NCI-H2081 (cell line): ENCODE measurements at regions not wholly inside any gene's neighbourhood (a gene's known extent, or its start where the extent isn't known, plus 50 kb on each side); places are given as distances from the start of the nearest gene placed in this dataset.
"Not testable (repeated sequence)": the region's sequence is repeated elsewhere in the genome, so short reads cannot be mapped to it uniquely, and the experiment has no call there.

ENCODE experiments used
- DNase-seq, 2 experiments: peaks; one replicate each; lab custom pipeline; 2025; lab: John Stamatoyannopoulos, UW

DNA sequence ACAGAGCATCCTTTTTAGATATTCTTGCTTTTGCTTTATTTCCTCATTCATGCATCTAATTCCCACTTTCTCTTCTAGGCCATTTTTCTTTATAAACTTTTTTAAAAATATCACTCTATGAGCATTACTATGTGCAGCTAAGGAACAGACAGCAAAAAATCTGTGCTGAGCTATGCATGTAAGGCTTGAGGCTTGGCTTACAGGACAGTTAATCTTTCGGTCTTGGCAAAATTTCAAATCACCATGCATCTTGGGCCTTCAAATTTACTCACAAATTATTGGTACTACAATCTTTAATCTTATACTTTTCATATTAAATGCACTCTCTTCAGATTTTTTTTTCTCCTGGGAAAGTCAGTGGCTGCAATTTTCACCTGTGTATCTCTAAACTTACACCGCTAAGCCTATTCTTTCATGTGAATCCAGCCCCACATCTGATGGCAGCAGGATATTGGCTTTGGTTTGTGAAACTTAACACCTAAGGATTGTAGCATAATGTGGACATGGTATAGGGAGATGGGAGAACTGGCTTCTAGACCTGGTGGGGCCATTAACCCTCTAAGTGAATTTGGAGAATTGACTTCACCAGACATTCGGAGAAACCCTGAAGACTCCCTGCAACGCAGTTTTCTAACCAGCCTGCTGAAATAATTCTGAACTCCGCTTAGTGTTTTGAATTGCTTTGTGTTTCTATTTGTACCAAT lies 278.3 kb downstream of the SPRY1 start:
- no peak for DNase-seq

DNA sequence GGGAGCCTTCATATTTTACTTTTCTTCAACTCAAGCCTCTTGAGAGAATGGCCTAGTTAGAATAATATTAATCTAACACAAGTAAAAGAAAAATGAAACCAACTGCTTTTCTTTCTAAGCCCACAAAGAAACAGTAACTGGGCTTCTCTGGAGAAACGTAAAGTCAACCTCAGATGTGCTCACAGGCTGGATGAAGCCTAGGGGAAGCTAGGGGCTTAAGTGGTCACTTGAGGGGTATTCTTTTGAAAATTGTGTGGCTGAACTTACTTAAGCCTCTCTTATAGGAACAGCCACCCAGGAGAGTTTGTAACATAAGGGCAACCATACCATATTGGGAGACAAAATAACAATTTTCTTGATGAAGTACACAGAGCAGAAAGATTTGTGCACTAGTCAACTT lies 279.0 kb downstream of the SPRY1 start:
- no peak for DNase-seq

DNA sequence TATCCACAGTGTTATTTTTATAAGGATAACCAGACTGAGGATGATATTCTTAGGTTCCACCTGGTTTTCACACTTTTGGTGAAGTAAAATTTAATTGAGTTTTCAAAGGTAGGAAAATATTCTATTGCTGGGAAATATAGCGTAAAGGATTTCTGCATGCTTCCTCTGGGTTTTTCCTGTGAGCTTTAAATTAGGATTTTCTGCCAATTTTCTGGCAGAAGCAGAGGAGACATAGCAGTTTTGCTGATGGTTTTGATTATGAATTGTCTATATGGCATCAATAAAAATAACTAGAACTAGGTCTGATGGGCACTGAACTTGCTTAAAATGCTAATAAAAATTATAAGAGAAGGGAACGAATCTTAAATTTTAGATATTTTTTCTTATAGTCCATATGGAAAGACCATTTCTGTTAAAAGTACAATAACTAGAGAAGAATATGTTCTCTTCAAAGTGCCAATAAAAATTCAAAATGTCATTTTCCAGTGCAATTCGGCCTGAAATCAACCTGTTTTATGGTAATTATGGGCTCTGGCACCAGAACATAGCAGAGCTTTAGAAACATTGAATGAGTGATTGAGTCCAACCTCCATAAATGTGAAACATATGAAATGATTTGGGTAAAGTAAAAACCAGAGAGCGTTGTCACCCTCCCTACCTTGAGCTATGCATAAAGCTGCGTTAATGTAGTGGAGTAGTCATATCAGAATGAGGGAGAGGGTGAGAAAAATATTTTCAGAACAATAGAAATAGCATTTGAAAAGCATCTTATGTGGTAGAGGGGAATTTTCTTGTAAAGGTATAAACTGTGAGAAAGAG lies 279.7 kb downstream of the SPRY1 start:
- DNase-seq = no peak

DNA sequence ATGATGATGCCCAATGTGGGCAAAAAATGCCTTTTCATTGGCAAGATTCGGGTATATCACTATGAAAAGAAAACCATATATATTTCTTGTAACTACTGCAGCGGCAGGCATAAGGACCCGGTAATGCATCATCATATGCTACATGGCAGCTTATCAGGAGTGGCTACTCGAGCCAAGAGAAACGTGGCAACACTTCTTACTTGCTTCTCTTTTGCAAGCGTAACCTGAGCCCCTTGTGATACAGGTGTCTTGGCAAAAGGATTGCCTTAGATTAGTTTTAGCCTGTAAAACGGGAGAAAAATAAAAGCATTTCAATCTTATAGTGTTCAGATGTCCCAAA lies 280.3 kb downstream of the SPRY1 start:
- no peak for DNase-seq

DNA sequence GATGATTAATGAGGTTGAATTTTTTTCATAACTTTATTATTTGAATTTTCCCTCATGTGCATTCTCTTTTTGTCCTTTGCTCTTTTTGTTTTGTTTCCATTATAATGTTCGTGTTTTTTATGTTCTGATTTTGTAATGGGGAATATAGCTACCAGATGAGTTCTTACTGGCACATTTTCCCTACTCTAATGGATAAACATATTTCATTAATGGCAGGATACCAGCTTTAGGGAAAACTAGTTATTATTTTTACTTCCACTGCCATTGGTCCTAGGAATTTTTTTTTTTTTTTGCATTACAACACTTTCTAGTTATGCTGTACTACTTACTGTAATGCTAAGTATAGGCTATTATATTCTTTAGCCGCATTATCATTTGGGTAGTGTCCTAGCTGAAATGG lies 286.3 kb downstream of the SPRY1 start:
- DNase-seq = no peak

DNA sequence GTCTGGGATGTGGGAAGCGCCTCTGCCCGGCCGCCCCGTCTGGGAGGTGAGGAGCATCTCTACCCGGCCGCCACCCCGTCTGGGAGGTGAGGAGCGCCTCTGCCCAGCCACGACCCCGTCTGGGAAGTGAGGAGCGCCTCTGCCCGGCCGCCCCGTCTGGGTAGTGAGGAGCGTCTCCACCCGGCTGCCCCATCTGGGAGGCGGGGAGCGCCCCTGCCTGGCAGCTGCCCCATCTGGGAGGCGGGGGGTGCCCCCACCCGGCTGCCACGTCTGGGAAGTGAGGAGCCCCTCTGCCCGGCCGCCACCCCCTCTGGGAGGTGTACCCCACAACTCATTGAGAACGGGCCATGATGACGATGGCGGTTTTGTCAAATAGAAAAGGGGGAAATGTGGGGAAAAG lies 288.3 kb downstream of the SPRY1 start:
- DNase-seq = not testable (repeated sequence)

DNA sequence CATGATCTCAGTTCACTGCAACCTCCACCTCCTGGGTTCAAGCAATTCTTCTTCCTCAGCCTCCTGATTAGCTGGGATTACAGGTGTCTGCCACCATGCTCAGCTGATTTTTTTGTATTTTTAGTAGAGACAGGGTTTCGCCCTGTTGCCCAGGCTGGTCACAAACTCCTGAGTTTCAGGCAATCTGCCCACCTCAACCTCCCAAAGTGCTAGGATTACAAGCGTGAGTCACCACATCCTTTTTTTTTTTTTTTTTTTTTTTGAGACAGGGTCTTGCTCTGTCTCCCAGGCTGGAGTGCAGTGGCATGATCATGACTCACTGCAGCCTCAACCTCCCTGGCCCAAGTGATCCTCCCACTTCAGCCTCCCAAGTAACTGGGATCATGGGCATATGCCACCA lies 298.9 kb downstream of the SPRY1 start:
- DNase-seq = not testable (repeated sequence)

DNA sequence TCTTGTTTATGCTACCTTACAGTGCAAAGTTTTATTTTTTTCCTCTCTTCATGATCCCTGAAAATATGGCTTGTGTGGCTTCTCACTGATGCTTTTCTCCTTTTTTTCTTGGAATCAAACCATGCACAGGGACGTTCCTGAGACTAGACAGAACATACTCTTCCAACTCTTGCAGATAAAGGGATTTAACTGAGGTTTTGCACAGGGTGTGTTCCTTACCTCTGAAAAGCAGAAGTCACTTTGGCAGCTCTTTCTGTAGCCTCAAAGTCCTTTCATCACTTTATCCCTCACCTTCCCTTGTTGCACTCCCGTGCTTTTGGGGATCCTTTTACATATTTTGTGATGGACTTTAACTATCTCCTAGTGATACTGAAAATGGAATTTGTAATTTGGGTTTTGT lies 300.1 kb downstream of the SPRY1 start:
- DNase-seq = no peak

DNA sequence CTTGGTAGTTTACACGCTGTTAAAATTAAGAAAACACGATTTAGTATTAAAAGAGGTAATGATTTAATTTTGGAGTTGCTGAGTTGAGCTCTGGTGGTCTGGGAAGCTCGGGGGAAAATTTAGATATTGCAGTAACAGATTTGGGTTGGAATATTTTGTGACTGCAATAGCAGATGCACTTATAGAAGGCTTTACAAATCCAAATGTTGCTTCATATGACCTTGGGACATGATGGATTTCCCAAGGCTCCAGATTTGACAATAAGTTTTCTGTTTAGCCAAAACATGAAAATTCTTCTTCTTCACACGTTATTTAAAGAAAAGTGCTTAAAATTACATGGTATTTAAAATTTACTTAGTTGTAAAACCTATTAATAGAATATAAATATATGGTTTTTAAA lies 302.0 kb downstream of the SPRY1 start:
- no peak for DNase-seq

DNA sequence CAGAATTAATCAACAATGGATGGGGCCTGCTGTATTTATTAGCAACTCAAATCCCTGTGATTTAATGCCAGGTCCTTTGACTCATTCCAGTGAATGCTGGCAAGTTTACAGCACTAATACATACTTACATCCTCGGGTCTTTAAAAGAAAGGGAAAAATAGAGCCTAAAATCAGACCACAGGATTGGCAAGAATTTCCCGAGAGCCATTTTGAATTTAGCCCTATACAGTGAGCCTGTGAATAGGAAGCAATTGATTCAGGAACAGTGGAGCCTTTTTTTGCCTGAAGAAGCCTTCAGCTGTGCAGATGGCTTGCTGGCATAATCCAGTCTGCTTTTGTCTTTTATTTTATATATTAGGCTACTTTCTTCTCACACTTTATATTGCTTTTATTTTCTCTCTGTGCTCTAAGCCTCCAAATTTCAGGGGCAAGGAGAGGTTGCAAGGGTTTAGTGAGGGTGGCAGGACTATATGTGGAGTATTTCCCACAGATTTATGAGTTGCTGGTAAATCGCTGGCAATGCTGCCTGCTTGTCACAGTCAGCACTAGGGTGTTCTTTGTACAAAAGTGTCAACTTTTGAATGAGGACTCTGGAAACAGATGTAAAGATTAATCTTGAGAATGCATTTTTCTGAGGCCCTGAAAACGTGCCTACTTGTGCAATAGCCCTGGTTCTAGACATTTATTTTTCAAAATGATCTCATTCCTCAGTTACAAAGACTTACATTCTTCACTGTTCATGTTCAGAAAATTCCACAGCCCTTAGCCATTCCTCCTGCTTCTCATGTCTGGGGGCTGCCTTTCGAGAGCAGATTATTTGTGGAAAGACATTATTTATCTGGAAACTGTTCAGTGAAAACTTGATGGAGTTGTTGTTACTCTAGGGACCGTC lies 303.5 kb downstream of the SPRY1 start:
- no peak for DNase-seq

DNA sequence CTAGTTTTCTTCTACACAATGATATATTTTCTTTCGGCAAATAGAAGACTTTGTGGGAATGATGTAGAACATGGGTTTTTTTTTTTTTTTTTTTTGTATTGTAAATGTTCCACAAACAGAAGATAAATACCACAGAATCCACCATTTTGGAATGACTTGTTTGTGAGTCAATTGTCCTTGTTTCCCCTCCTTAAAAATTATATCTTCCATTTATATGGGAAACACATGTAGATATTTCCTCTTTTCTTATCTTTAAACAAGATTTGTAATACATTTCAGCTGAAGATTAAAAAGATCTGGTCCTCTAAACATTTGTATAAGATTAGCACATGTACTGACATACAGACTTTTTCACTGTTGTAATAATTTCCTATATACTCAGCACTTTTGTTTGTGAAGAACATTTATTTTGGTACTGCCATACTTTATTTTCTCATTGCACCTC lies 304.6 kb downstream of the SPRY1 start:
- DNase-seq = no peak

DNA sequence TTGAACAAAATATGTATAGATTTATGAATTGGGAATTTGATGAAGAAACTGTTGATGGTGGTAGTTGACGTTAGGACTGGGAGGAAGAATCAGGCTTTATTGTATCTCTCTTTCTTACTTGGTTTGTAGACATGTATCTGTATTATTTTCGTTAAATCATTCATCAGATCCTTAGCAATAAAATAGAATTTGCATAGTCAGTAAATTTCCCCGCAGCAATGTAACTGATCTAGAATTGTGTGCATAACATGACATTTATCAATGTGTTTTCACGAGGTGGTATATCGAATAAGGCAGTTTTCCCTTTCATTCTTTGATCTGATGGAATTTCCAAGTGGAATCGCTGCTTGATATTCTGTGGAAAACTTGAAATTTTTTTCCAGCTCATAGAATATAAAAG lies 308.8 kb downstream of the SPRY1 start:
- no peak for DNase-seq

DNA sequence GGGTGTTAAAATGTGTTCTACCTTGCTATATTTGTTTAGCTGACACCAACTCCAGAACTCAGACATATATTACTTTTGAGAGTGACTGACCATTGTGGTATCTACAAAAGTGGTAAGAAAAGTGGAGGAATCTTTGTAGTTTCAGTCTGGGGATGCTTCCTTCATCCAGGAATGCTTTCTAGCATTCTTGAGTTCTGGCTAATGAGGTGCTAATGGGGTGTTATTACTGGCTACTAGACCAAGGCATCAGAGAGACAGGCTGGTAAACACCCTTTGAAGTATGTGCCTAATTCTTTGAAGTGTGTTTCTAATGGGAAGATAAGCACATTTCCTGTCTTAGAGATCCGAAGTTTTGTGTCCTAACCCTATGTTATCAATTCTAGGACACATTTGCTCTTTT lies 310.4 kb downstream of the SPRY1 start:
- DNase-seq = no peak

DNA sequence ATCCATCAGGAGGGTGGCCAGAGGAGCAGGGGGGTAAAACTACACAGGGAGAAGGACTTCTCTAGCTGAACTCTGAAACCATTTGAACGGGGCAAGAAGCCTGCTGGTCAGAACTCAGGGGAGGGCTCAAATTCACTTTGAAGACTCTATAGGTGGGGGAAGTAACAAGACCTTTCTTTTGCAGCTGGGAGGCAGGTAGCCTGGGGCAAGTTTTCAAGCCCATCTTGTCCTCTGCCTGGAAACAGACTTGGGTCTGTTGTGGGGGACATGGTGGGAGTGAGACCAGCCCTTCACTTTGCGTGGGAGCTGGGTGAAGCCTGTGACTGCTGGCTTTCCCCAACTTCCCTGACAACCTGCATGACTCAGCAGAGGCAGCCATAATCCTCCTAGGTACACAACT lies 312.3 kb downstream of the SPRY1 start:
- no peak for DNase-seq

DNA sequence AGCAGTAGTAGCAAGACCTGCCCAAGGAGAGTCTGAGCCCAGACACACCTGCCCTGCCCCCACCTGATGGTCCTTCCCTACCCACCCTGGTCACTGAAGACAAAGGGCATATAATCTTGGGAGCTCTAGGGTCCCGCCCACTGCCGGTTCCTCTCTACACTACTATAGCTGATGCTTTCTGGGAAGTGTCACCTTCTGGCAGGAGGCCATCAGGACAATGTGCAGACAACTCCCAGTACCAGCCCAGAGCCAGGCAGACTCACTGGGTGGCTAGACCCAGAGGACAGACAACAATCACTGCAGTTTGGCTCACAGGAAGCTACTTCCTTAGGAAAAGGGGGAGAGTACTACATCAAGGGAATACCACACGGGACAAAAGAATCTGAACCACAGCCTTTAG lies 312.7 kb downstream of the SPRY1 start:
- DNase-seq = no peak

DNA sequence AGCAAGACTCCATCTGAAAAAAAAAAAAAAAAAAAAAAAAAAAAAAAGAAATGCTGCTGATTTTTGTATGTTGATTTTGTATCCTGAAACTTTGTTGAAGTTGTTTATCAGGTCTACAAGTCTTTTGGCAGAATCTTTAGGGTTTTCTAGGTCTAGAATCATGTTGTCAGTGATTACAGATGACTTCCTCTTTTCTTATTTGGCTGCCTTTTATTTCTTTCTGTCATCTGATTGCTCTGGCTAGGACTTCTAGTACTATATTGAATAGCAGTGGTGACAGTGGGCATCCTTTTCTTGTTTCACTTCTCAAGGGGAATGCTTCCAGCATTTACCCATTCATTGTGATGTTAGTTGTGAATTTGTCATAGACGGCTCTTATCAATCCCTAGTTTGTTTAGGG lies 334.4 kb downstream of the SPRY1 start:
- DNase-seq = no peak

DNA sequence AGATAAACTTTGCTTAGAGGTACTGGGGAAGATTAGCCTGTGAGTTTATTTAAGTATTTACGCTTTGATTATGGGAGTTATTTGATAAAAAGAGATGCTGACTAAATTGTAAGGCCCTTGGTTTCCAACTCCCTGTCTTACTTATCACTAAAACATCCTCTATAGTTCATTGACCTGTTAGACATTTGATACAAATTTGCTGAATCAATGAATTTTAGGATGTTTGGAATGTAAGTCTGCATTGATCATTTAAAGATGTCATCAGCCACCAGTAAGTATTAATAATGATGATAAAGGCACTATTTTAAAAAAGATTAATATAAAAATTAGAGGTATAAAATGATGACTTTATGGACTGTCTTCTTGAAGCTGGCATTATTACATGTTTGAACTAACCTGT lies 340.6 kb downstream of the SPRY1 start:
- DNase-seq = no peak

DNA sequence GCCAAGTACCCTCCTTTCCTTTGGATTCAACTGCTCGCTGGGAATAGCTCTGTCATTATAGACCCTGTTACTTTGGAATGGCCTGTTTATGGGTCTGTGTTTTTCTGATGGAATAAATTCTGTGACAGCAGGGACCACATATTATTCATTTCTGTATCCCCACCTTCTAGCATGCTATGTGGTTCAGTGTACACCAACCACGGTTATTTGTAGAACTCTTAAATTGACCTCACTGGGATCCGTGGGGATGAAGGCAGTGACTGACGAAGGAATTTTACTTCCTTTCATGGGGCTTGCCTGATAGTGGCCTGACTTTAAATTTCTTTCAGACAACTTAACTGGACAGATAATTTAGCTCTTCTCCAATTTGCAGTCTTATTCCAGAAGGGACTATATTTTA lies 343.2 kb downstream of the SPRY1 start:
- no peak for DNase-seq

DNA sequence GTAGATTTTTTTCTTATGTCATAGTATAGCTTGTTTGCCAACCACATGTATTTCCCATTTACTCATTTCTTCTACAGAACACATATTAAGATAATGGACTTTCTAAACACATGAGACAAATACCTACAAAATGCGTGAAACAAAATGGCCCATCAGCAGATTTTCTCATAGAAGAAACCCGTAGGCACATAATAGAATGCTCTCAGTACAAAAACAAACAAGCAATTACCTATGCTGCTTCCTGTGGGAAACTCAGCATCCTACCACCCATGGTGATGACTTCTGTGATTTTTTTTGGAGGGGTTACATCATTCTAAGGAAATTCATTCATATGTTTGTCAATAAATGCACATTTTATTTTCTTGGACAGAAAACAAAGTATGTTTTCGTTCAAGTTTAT lies 343.6 kb downstream of the SPRY1 start:
- peak in 1 of 2 experiments; percentile 15 for DNase-seq

DNA sequence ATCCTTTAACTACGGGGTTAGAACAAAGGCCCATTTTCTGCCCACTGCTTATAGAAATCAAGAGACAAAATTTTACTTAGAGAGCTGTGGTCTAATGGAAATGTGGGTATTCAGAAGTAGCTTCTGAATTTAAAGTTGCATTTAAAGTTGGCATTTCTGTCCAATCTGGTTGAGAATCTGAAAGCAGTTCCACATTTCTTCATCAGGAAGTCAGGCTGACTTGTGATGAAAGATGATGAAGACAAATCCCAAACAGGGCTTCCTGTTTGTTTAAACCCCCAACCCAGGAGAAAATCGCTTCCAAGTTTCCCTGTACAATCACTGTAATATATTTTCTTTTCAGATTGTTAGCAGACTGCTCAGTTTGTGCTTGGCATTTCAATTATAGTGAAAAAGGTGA lies 345.3 kb downstream of the SPRY1 start:
- DNase-seq = no peak

DNA sequence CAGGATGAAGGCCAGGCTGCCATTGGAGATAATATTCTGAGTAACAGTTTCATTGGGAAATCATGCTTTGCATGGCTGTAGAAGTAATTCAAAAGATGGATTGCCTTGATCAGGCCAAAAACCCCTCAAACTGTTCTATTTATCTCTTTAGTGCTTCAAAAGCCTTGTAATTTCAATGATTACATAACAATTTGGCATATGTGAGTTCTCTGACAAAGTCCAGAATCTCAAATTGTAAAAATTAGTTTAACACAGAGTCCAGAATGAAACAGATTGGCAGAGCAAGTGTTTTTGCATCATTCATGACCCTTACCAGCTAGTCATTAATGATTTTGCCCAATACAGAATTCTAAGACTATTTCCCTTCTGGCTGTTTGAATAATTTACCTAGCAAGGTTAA lies 347.3 kb downstream of the SPRY1 start:
- DNase-seq = no peak

DNA sequence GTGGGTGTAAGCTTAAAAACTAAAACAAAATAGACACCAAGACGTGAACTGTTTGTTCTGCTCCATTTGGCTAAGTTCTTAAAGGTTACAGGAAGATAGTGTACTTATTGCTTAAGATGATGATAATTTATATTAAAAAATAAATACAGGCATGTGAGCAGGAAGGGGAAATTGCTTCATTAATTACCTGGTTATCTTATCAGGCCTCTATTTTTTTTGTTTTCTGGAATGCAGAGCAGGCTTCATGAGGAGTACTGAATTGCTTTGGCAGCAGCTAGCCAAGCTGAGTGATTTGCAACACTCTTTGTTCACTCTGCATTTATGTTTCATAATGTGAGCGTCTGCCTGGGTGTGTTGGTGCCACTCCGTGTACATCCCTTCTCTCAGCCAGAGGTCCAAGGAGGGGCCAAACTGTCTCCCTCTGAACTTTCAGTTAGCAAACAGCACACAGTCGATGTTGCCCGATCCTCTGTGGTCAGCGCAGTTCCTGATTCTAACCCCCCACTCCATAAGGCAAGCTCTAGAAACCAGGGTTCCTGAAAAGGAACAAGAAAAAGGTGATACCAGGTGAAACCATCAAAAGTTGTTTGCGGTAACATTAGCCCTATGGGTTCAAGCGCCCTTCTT lies 348.2 kb downstream of the SPRY1 start:
- peak in 1 of 2 experiments; percentile 0 for DNase-seq
